GM19455 (cell line): ENCODE measurements at regions not wholly inside any gene's neighbourhood (a gene's known extent, or its start where the extent isn't known, plus 50 kb on each side); places are given as distances from the start of the nearest gene placed in this dataset.

ENCODE experiments used
- ATAC-seq: cut with Tn5 transposase; IDR thresholded peaks from one replicate; pipeline ENCODE4 v1.9.1; 2021; ENCODE audit not compliant: unreplicated experiment

- no peak for ATAC-seq
Measured at GRCh38 chr16:72517154-72517553, 345.2 kb upstream of the PMFBP1 start.

GRCh38 chr16:72511171-72511570 is 339.2 kb upstream of the PMFBP1 start:
- ATAC-seq = no peak

- ATAC-seq = no peak
Measured at GRCh38 chr16:72508191-72508590, 336.2 kb upstream of the PMFBP1 start.

- ATAC-seq = no peak
Measured at GRCh38 chr16:72502594-72503005, 330.6 kb upstream of the PMFBP1 start.

- no peak for ATAC-seq
Measured at GRCh38 chr16:72501739-72502593, 330.0 kb upstream of the PMFBP1 start.

- ATAC-seq = no peak
Measured at GRCh38 chr16:72500545-72500944, 328.6 kb upstream of the PMFBP1 start.

- no peak for ATAC-seq
Measured at GRCh38 chr16:72493716-72494415, 321.9 kb upstream of the PMFBP1 start.

GRCh38 chr16:72487283-72487682 is 315.3 kb upstream of the PMFBP1 start:
- ATAC-seq = no peak

- no peak for ATAC-seq
Measured at GRCh38 chr16:72482695-72483094, 310.7 kb upstream of the PMFBP1 start.

- no peak for ATAC-seq
Measured at GRCh38 chr16:72481419-72481818, 309.5 kb upstream of the PMFBP1 start.

GRCh38 chr16:72480911-72481310 is 309.0 kb upstream of the PMFBP1 start:
- no peak for ATAC-seq

- no peak for ATAC-seq
Measured at GRCh38 chr16:72475688-72476087, 303.7 kb upstream of the PMFBP1 start.

GRCh38 chr16:72474501-72475123 is 302.7 kb upstream of the PMFBP1 start:
- no peak for ATAC-seq

- no peak for ATAC-seq
Measured at GRCh38 chr16:72473631-72474030, 301.7 kb upstream of the PMFBP1 start.

GRCh38 chr16:72471317-72471924 is 299.5 kb upstream of the PMFBP1 start:
- ATAC-seq = no peak

GRCh38 chr16:72470541-72470940 is 298.6 kb upstream of the PMFBP1 start:
- no peak for ATAC-seq

- ATAC-seq = no peak
Measured at GRCh38 chr16:72469932-72470331, 298.0 kb upstream of the PMFBP1 start.

- no peak for ATAC-seq
Measured at GRCh38 chr16:72468582-72468981, 296.6 kb upstream of the PMFBP1 start.

GRCh38 chr16:72467157-72467759 is 295.3 kb upstream of the PMFBP1 start:
- ATAC-seq = no peak

- ATAC-seq = no peak
Measured at GRCh38 chr16:72464597-72465368, 292.8 kb upstream of the PMFBP1 start.
